ENCODE measurements at regions not wholly inside any gene's neighbourhood (a gene's known extent, or its start where the extent isn't known, plus 50 kb on each side); places are given as distances from the start of the nearest gene placed in this dataset.

DNA sequence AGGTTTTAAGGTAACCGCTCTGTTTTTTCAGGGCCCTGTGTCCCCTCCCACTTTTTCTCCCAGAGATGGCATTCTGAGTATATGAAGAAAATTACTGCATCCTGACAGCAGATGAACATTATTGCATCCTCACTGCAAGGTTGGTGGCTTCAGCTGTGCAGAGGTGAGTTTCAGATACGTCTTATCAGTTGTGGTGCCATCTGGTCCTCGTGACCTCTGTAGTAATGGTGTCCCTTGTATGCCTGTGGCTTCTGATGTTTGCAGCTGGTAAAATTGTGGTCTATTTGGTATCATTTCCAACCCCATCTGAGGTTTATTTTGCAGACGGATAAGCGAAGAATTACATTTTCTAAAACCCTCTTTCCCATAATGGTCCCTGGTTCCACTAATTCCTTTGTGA is 417.0 kb downstream of the HS3ST3B1 start:
- no peaks in the 10 kb centered on the region for H3K79me2 ChIP-seq
- H3K36me3 ChIP-seq (replicated peaks; ENCODE audit: insufficient read depth, low read depth): no peaks in the 10 kb centered on the region
- no peaks in the 10 kb centered on the region for H3K4me1 ChIP-seq (ENCODE audit: insufficient read depth)
- no peak overlapping the region for H3K27ac ChIP-seq
- TF ChIP-seq EZH2 (IDR thresholded peaks at IDR 0.05; ENCODE audit: borderline replicate concordance) (no peak), EZH2phosphoT487 (IDR thresholded peaks at IDR 0.05; ENCODE audit: low read depth, severe bottlenecking, unreplicated experiment) (no peak), CTCF (IDR thresholded peaks at IDR 0.05; ENCODE audit: poor library complexity) (no peak)
- no peaks in the 10 kb centered on the region for H3K27me3 ChIP-seq
- DNase-seq (ENCODE audit: low spot score): no peak
- H2AFZ ChIP-seq: no peak overlapping the region
- H3K4me2 ChIP-seq: no peak overlapping the region
- H3K4me3 ChIP-seq: no peak overlapping the region
- no peaks in the 10 kb centered on the region for H3K9me2 ChIP-seq (replicated peaks; ENCODE audit: insufficient read depth)
- H4K20me1 ChIP-seq (ENCODE audit: insufficient read depth, poor library complexity, severe bottlenecking): no peaks in the 10 kb centered on the region
- H3K9me3 ChIP-seq (ENCODE audit: low read depth): no peaks in the 10 kb centered on the region
- 96% methylated on average over 5 of the region's 5 CpGs for WGBS (ENCODE audit: low lambda C conversion rate, missing lambda C conversion rate)

DNA sequence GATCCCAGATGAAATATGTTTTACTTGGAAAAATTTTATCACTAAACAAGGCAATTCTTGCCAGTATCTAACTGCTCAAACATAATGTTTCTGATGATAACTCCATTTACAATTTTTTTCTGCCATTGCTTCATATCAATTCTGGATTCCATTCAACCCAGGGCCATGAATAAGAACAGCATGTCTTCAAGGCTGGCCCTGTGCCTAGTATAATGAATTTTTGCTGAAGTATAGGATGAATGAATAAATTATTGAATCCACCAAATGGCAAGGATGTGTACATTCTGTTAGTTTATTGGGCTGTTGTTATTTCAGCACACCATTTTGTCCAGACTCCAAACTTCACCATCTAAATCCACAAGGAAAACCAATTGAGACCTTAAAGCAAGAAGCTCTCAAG is 414.7 kb downstream of the HS3ST3B1 start:
- Histone ChIP-seq H4K20me1 (ENCODE audit: insufficient read depth, poor library complexity, severe bottlenecking) (no peaks in the 10 kb centered on the region), H3K9me3 (ENCODE audit: low read depth) (no peaks in the 10 kb centered on the region), H3K4me1 (ENCODE audit: insufficient read depth) (no peaks in the 10 kb centered on the region), H3K27ac (no peak overlapping the region), H3K9me2 (replicated peaks; ENCODE audit: insufficient read depth) (no peaks in the 10 kb centered on the region), H2AFZ (no peak overlapping the region), H3K27me3 (no peaks in the 10 kb centered on the region), H3K79me2 (no peaks in the 10 kb centered on the region), H3K4me3 (no peak overlapping the region), H3K36me3 (replicated peaks; ENCODE audit: insufficient read depth, low read depth) (no peaks in the 10 kb centered on the region), H3K4me2 (no peak overlapping the region)
- TF ChIP-seq EZH2 (IDR thresholded peaks at IDR 0.05; ENCODE audit: borderline replicate concordance): no peak
- no peak for TF ChIP-seq EZH2phosphoT487 (IDR thresholded peaks at IDR 0.05; ENCODE audit: low read depth, severe bottlenecking, unreplicated experiment)
- TF ChIP-seq CTCF (IDR thresholded peaks at IDR 0.05; ENCODE audit: poor library complexity): no peak
- DNase-seq (ENCODE audit: low spot score): no peak

- Histone ChIP-seq H3K4me3 (no peak overlapping the region), H3K9me3 (ENCODE audit: low read depth) (no peaks in the 10 kb centered on the region), H2AFZ (no peak overlapping the region), H3K4me2 (no peak overlapping the region), H4K20me1 (ENCODE audit: insufficient read depth, poor library complexity, severe bottlenecking) (no peaks in the 10 kb centered on the region), H3K36me3 (replicated peaks; ENCODE audit: insufficient read depth, low read depth) (no peaks in the 10 kb centered on the region), H3K9me2 (replicated peaks; ENCODE audit: insufficient read depth) (no peaks in the 10 kb centered on the region), H3K27ac (no peak overlapping the region), H3K27me3 (no peaks in the 10 kb centered on the region), H3K79me2 (no peaks in the 10 kb centered on the region), H3K4me1 (ENCODE audit: insufficient read depth) (no peaks in the 10 kb centered on the region)
- no peak for DNase-seq (ENCODE audit: low spot score)
- TF ChIP-seq EZH2 (IDR thresholded peaks at IDR 0.05; ENCODE audit: borderline replicate concordance) (no peak), CTCF (IDR thresholded peaks at IDR 0.05; ENCODE audit: poor library complexity) (no peak), EZH2phosphoT487 (IDR thresholded peaks at IDR 0.05; ENCODE audit: low read depth, severe bottlenecking, unreplicated experiment) (no peak)
- WGBS (ENCODE audit: low lambda C conversion rate, missing lambda C conversion rate): 96% methylated on average over 1 of the region's 1 CpG
These were observed 411.7 kb downstream of the HS3ST3B1 start for GRCh38 chr17:14712611-14713021.

- WGBS (ENCODE audit: low lambda C conversion rate, missing lambda C conversion rate): 90% methylated on average over 6 of the region's 6 CpGs
- no peaks in the 10 kb centered on the region for H3K9me3 ChIP-seq (ENCODE audit: low read depth)
- H4K20me1 ChIP-seq (ENCODE audit: insufficient read depth, poor library complexity, severe bottlenecking): no peaks in the 10 kb centered on the region
- no peaks in the 10 kb centered on the region for H3K27me3 ChIP-seq
- no peak overlapping the region for H3K27ac ChIP-seq
- no peak overlapping the region for H2AFZ ChIP-seq
- TF ChIP-seq EZH2 (IDR thresholded peaks at IDR 0.05; ENCODE audit: borderline replicate concordance): no peak
- no peak for TF ChIP-seq CTCF (IDR thresholded peaks at IDR 0.05; ENCODE audit: poor library complexity)
- no peak for TF ChIP-seq EZH2phosphoT487 (IDR thresholded peaks at IDR 0.05; ENCODE audit: low read depth, severe bottlenecking, unreplicated experiment)
- H3K4me3 ChIP-seq: no peak overlapping the region
- H3K4me2 ChIP-seq: no peak overlapping the region
- no peaks in the 10 kb centered on the region for H3K79me2 ChIP-seq
- no peaks in the 10 kb centered on the region for H3K36me3 ChIP-seq (replicated peaks; ENCODE audit: insufficient read depth, low read depth)
- DNase-seq (ENCODE audit: low spot score): no peak
- peaks cover 8% of the 10 kb centered on the region for H3K4me1 ChIP-seq (ENCODE audit: insufficient read depth)
- no peaks in the 10 kb centered on the region for H3K9me2 ChIP-seq (replicated peaks; ENCODE audit: insufficient read depth)
These were observed 403.2 kb downstream of the HS3ST3B1 start for GRCh38 chr17:14704121-14704520.

Measured in hepatocyte (in vitro differentiated cells).